ENCODE measurements at regions not wholly inside any gene's neighbourhood (a gene's known extent, or its start where the extent isn't known, plus 50 kb on each side); places are given as distances from the start of the nearest gene placed in this dataset.

DNA sequence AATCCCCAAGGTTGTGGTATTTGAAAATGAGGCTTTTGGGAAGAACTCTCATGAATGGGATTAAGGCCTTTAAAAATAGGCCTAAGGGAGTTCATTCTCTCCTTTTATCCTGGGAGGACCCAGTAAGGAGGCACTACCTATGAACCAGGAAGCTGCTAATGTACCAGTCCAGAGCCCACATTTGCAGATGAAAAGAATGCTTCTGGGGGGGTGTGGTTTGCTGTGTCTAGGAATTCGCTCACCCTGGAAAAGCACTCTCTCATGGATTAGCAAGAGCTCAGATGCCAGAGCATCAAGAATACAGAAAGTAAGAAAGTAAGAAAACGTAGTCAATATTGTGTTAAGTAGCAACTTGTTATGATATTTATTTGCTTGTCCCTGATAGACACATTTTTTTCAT lies 785.7 kb upstream of the GYPC start:
- intact Hi-C loops (cut with micrococcal nuclease; ENCODE audit: unreplicated experiment), result no loop called here
- 5% methylated on average over 2 of the region's 2 CpGs for WGBS (ENCODE audit: low lambda C conversion rate)
- no peak for DNase-seq (ENCODE audit: low spot score)
- Histone ChIP-seq H2AFZ (ENCODE audit: low read length) (no peak overlapping the region), H3K27ac (ENCODE audit: extremely low read length, insufficient read depth, low read length) (no peak overlapping the region), H4K20me1 (ENCODE audit: insufficient read depth, low read length) (no peaks in the 10 kb centered on the region), H3K27me3 (ENCODE audit: control insufficient read depth in 1 of 2, insufficient read depth in 2 of 2, low read length in 2 of 2) (no peaks in the 10 kb centered on the region), H3K4me3 (replicated peaks in 1 of 3; ENCODE audit: insufficient read depth in 1 of 3, low read depth in 2 of 3, low read length in 3 of 3) (no peak overlapping the region), H3K4me2 (ENCODE audit: low read depth, low read length) (no peak overlapping the region), H3K79me2 (ENCODE audit: insufficient read depth, low read length) (no peaks in the 10 kb centered on the region), H3K9me3 (ENCODE audit: low read length) (peaks cover 76% of the 10 kb centered on the region), H3K9ac (ENCODE audit: insufficient read depth, low read depth, low read length) (no peak overlapping the region), H3K4me1 (ENCODE audit: insufficient read depth, low read length) (no peaks in the 10 kb centered on the region), H3K36me3 (replicated peaks in 1 of 2; ENCODE audit: control insufficient read depth in 1 of 2, insufficient read depth in 2 of 2, low read length in 2 of 2) (no peaks in the 10 kb centered on the region)
- FAIRE-seq, result no peak
- in situ Hi-C loops (cut with HindIII; ENCODE audit: extremely low pct_ligation_motif_present, low pct_unique_long_range_greater_than_20kb), result no loop called here
- no TSS peak for BruUV-seq (replicated peaks)
- POLR2A ChIA-PET, result no interaction called here
- CTCF ChIA-PET (ENCODE audit: low intra/inter-chr PET ratio, low total read pairs), result no interaction called here
- no peak for ATAC-seq
- TF ChIP-seq ZNF382 (CRISPR knock-in tag; IDR thresholded peaks at IDR 0.05; ENCODE audit: borderline replicate concordance) (no peak), ZNF609 (CRISPR knock-in tag; IDR thresholded peaks at IDR 0.05; ENCODE audit: borderline replicate concordance) (no peak), TFDP2 (CRISPR knock-in tag; IDR thresholded peaks at IDR 0.05) (no peak), ZSCAN30 (CRISPR knock-in tag; IDR thresholded peaks at IDR 0.05) (no peak), NFYC (CRISPR knock-in tag; IDR thresholded peaks at IDR 0.05) (no peak), POLR2AphosphoS5 (IDR thresholded peaks at IDR 0.05; ENCODE audit: low read depth, low read length) (no peak), HINFP (CRISPR knock-in tag; IDR thresholded peaks at IDR 0.05; ENCODE audit: low read depth) (no peak), SMARCC2 (IDR thresholded peaks at IDR 0.05) (no peak), SIN3A (IDR thresholded peaks at IDR 0.05; ENCODE audit: borderline replicate concordance, low read depth, low read length) (no peak), KMT2A (CRISPR knock-in tag; IDR thresholded peaks at IDR 0.05) (no peak), NFRKB (IDR thresholded peaks at IDR 0.05) (no peak), NFE2L1 (CRISPR knock-in tag; IDR thresholded peaks at IDR 0.05; ENCODE audit: borderline replicate concordance) (no peak), TARDBP (CRISPR knock-in tag; IDR thresholded peaks at IDR 0.05) (no peak), FOXJ3 (CRISPR knock-in tag; IDR thresholded peaks at IDR 0.05; ENCODE audit: borderline replicate concordance) (no peak), BHLHE40 (IDR thresholded peaks at IDR 0.05; ENCODE audit: low read length) (no peak), DNMT1 (CRISPR knock-in tag; IDR thresholded peaks at IDR 0.05) (no peak), MEF2D (CRISPR knock-in tag; IDR thresholded peaks at IDR 0.05) (no peak), CHD2 (IDR thresholded peaks at IDR 0.05; ENCODE audit: low read depth, low read length) (no peak)

Measured in HepG2 (cell line).